ENCODE measurements at regions not wholly inside any gene's neighbourhood (a gene's known extent, or its start where the extent isn't known, plus 50 kb on each side); places are given as distances from the start of the nearest gene placed in this dataset.

DNA sequence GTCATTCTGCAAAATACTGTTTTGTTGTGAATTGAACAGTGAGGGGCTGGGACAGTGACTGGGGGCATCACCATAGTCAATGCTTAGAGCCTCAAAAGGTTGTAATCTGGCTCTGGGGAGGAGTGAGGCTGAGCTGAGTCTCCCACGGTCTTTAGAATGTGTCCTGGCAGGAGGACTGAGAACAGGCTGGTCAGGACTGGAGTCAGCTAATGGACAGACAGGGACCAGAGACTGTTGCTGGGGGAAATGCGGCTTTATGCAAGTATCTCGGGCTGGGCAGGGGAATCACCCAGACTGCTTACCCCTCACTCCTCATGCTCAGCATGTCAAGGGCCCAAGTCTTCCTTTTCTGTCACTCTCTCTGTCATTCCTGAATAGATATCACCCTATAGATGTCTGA is 346.5 kb downstream of the TYW1 start:
- no peak for TF ChIP-seq POLR2AphosphoS5 (IDR thresholded peaks at IDR 0.05)
- TF ChIP-seq, protein P1, sequence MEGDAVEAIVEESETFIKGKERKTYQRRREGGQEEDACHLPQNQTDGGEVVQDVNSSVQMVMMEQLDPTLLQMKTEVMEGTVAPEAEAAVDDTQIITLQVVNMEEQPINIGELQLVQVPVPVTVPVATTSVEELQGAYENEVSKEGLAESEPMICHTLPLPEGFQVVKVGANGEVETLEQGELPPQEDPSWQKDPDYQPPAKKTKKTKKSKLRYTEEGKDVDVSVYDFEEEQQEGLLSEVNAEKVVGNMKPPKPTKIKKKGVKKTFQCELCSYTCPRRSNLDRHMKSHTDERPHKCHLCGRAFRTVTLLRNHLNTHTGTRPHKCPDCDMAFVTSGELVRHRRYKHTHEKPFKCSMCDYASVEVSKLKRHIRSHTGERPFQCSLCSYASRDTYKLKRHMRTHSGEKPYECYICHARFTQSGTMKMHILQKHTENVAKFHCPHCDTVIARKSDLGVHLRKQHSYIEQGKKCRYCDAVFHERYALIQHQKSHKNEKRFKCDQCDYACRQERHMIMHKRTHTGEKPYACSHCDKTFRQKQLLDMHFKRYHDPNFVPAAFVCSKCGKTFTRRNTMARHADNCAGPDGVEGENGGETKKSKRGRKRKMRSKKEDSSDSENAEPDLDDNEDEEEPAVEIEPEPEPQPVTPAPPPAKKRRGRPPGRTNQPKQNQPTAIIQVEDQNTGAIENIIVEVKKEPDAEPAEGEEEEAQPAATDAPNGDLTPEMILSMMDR (IDR thresholded peaks at IDR 0.05), result no peak

Measured in esophagus muscularis mucosa (tissue), 3 donors.